BLaER1 treated with 17β-estradiol and CSF1 and Interleukin-3, amounts not matched to agents 10 nM and 100 nM (cell line): ENCODE measurements at regions not wholly inside any gene's neighbourhood (a gene's known extent, or its start where the extent isn't known, plus 50 kb on each side); places are given as distances from the start of the nearest gene placed in this dataset.

ENCODE experiments used
- H3K27ac ChIP-seq, 11 experiments: shearing (Covaris generic); formaldehyde crosslinking; 2 replicates each; pipeline ENCODE4 v1.8.1; 2022
- H3K27me3 ChIP-seq, 11 experiments: shearing (Covaris generic); formaldehyde crosslinking; 2 replicates each; pipeline ENCODE4 v1.8.1; 2022
- H3K36me3 ChIP-seq, 11 experiments: shearing (Covaris generic); formaldehyde crosslinking; 2 replicates each; pipeline ENCODE4 v1.8.1; 2022
- H3K4me1 ChIP-seq, 10 experiments: shearing (Covaris generic); formaldehyde crosslinking; 2 replicates each; pipeline ENCODE4 v1.8.1; 2022
- H3K4me2 ChIP-seq, 11 experiments: shearing (Covaris generic); formaldehyde crosslinking; 2 replicates each; pipeline ENCODE4 v1.8.1; 2022
- H3K4me3 ChIP-seq, 10 experiments: shearing (Covaris generic); formaldehyde crosslinking; 2 replicates each; pipeline ENCODE4 v1.8.1; 2022
- H3K9ac ChIP-seq, 11 experiments: shearing (Covaris generic); formaldehyde crosslinking; 2 replicates each; pipeline ENCODE4 v1.8.1; 2022
- H3K9me3 ChIP-seq, 11 experiments: shearing (Covaris generic); formaldehyde crosslinking; replicated peaks in 1 of 11; 2 replicates each; pipeline ENCODE4 v1.8.1; 2022
- H4K20me1 ChIP-seq, 11 experiments: shearing (Covaris generic); formaldehyde crosslinking; 2 replicates each; pipeline ENCODE4 v1.8.1; 2022
- Cebpa-rat ChIP-seq, 11 experiments: shearing (Covaris generic); IDR thresholded peaks; 2 replicates each; pipeline ENCODE4 v1.8.1; 2022

DNA sequence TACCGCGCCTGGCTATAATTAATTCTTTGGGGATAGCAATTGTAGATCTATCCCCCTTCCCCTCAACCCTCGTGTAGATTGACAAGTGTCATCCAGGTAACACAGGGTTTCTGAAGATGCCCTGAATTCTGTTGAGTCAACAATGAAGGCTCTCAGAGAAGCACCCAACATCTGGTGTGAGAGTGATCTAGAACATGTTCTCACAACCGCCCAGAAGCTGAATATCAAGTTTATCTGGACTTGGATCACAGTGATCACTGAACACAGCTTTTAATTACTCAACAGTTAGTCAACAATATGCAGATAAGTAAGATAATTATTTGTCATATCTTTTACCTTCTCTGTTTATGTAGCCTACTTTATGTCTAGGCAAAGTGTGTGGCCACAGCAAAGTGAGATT, 204.2 kb upstream of the RGMB start:
- Histone ChIP-seq H3K27me3 (no peaks in the 10 kb centered on the region), H3K4me1 (no peaks in the 10 kb centered on the region), H3K9ac (no peak overlapping the region), H3K4me2 (no peak overlapping the region), H3K36me3 (no peaks in the 10 kb centered on the region), H3K4me3 (no peak overlapping the region), H3K9me3 (no peaks in the 10 kb centered on the region), H3K27ac (no peak overlapping the region), H4K20me1 (no peaks in the 10 kb centered on the region)
- TF ChIP-seq Cebpa-rat (IDR thresholded peaks at IDR 0.05) = no peak

DNA sequence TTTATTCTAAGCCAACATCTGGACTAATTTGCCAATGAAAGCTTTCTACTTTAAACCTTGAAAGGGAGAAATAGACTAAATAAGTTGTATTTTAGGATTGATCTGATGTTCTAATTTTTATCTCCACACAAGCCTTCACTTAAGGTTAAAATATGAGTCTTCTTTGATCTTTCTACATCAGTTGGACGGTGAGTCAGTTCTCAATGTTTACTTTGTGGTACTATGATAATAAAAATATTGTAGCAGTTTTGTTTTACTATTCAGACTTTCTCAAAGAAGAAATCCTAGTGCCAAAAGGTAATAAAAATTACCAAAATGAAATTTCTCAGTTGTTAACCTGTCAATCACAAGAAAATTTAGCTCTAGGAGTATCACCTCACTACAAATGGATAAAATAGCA, 203.5 kb upstream of the RGMB start:
- Histone ChIP-seq H3K9me3 (no peaks in the 10 kb centered on the region), H3K36me3 (no peaks in the 10 kb centered on the region), H3K4me3 (no peak overlapping the region), H3K9ac (no peak overlapping the region), H4K20me1 (no peaks in the 10 kb centered on the region), H3K27me3 (no peaks in the 10 kb centered on the region), H3K27ac (no peak overlapping the region), H3K4me2 (no peak overlapping the region), H3K4me1 (no peaks in the 10 kb centered on the region)
- TF ChIP-seq Cebpa-rat (IDR thresholded peaks at IDR 0.05) = no peak

DNA sequence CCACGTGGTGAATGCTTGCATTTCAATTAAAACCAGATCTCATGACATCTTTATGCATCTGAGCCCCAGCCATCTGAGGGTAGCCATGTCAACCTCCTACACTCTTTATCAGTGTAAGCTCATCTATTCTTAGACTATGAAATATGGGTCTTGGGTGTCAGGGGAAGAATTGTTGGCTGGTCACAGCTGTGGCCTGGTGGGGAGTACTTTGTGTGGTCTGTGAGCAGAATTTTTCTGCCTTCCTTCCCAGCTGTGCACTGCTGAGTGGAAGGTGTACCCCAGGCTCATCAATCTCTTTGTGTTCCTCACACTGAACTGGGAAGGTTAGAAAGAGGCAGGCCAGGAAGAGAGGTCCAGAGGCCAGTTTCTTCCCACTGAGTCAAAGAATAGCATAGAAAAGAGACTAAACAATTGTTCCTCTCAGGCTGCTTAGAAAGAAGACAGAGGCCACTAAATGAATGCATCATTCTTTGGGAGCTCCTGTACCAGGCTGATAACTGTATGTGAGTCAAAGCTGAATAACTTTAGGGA, 202.7 kb upstream of the RGMB start:
- no peaks in the 10 kb centered on the region for H3K36me3 ChIP-seq
- no peak overlapping the region; a peak in 1 of 22 replicates for H3K4me2 ChIP-seq
- no peak overlapping the region for H3K27ac ChIP-seq
- H3K27me3 ChIP-seq = no peaks in the 10 kb centered on the region
- no peak for TF ChIP-seq Cebpa-rat (IDR thresholded peaks at IDR 0.05)
- H3K9ac ChIP-seq = no peak overlapping the region
- H3K4me3 ChIP-seq = no peak overlapping the region
- H4K20me1 ChIP-seq = no peaks in the 10 kb centered on the region
- H3K9me3 ChIP-seq = no peaks in the 10 kb centered on the region
- no peaks in the 10 kb centered on the region for H3K4me1 ChIP-seq

DNA sequence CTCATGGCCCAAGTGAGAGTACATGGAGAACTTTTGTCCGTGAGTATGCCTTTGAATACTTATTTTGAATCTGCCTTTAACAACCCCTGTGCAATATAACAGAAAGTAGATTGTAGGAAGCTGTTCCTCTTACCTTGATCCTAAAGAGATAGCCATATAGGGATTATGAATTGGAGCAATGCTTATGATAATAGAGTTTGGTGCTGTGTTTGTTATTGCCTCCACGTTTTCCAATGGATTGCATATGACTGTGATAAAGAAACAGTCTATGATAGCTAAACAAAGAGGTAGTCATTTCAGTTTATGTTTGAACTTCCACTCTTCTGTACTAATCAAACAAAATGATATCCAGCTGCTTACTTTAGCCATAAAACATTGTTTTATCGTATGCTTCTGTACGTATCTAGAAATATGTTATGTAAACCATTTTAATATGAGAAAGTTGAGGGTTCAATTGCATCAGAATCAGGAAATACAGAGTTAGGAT, 199.6 kb upstream of the RGMB start:
- Histone ChIP-seq H3K4me3 (no peak overlapping the region), H4K20me1 (no peaks in the 10 kb centered on the region), H3K9ac (no peak overlapping the region), H3K27ac (no peak overlapping the region), H3K27me3 (no peaks in the 10 kb centered on the region), H3K4me2 (no peak overlapping the region), H3K9me3 (no peaks in the 10 kb centered on the region), H3K4me1 (no peaks in the 10 kb centered on the region), H3K36me3 (no peaks in the 10 kb centered on the region)
- TF ChIP-seq Cebpa-rat (IDR thresholded peaks at IDR 0.05) = no peak

- Histone ChIP-seq H4K20me1 (no peaks in the 10 kb centered on the region), H3K9me3 (no peaks in the 10 kb centered on the region), H3K9ac (no peak overlapping the region), H3K4me2 (no peak overlapping the region), H3K27me3 (no peaks in the 10 kb centered on the region), H3K4me1 (no peaks in the 10 kb centered on the region), H3K27ac (no peak overlapping the region), H3K4me3 (no peak overlapping the region), H3K36me3 (no peaks in the 10 kb centered on the region)
- no peak for TF ChIP-seq Cebpa-rat (IDR thresholded peaks at IDR 0.05)
Measured at GRCh38 chr5:98576275-98576674, 197.2 kb upstream of the RGMB start.

DNA sequence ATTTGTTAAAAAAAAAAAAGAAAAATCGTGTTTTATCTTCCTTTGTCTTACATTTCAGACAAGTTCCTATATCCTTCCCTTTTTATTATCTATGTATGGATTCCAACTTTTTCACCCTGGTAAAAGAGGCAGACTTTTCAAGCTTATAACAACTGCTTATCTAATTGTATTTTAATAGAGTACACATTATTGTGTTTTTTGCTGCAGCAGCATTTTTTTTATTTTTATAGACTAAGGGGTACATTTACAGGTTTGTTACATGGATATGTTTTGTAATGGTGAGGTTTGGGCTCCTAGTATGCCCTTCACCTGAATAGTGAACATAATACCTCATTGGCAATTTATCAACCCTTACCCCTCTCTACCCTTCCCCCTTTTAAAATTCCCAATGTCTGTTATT, 195.0 kb upstream of the RGMB start:
- no peak overlapping the region for H3K9ac ChIP-seq
- H3K9me3 ChIP-seq = no peaks in the 10 kb centered on the region
- H3K4me2 ChIP-seq = no peak overlapping the region
- no peaks in the 10 kb centered on the region for H3K27me3 ChIP-seq
- no peaks in the 10 kb centered on the region for H4K20me1 ChIP-seq
- no peak overlapping the region for H3K27ac ChIP-seq
- H3K4me1 ChIP-seq = no peaks in the 10 kb centered on the region
- TF ChIP-seq Cebpa-rat (IDR thresholded peaks at IDR 0.05) = no peak
- H3K36me3 ChIP-seq = no peaks in the 10 kb centered on the region
- H3K4me3 ChIP-seq = no peak overlapping the region

DNA sequence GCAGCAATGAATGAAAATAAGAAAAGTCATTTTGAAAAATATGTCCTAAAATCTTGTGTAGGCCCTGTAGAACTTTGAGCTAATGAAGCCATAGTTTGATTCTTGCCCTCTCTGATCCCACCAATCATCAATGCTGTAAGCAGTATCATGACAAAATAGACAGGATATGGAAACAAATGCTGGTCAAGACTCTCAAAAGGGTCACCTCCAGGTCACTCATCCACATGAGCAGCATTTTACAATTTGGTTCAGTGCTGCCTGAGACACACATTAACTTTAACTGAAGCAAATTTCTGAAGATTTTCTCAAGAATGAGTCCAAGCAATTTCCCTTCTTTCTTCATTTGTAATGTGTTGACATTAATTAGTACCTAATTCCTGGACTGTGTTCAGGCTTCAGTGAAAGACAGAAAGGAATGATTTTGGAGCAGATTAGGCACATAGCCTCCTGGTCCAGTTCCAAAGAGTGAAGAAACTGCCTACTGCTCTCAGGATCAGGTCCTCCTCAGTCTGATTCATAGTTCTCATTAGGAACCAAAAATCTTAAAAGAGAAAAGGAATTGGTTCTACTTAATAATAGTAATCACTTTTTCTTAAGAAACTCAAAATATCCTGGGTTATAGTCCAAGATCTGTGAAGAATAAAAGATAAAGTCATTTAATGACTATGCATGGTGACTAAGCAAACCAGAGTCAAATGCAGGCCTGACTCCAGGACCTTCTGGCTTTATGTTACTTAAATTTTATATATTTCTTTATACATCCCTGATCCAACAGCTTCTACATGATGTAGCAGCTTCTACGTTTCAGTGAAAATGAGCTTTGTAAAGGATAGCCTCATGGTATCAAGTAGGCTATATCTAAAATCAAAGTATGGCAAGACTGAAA, 192.1 kb upstream of the RGMB start:
- no peak for TF ChIP-seq Cebpa-rat (IDR thresholded peaks at IDR 0.05)
- no peaks in the 10 kb centered on the region for H3K9me3 ChIP-seq
- no peak overlapping the region for H3K4me3 ChIP-seq
- H3K27ac ChIP-seq = no peak overlapping the region
- no peak overlapping the region for H3K9ac ChIP-seq
- no peak overlapping the region for H3K4me2 ChIP-seq
- no peaks in the 10 kb centered on the region for H3K36me3 ChIP-seq
- no peaks in the 10 kb centered on the region for H4K20me1 ChIP-seq
- H3K4me1 ChIP-seq = no peaks in the 10 kb centered on the region
- H3K27me3 ChIP-seq = no peaks in the 10 kb centered on the region

GRCh38 chr5:98583586-98583985, 189.9 kb upstream of the RGMB start:
- no peaks in the 10 kb centered on the region for H3K27me3 ChIP-seq
- H3K36me3 ChIP-seq = no peaks in the 10 kb centered on the region
- no peak overlapping the region for H3K4me2 ChIP-seq
- H3K27ac ChIP-seq = no peak overlapping the region
- TF ChIP-seq Cebpa-rat (IDR thresholded peaks at IDR 0.05) = no peak
- no peaks in the 10 kb centered on the region for H4K20me1 ChIP-seq
- H3K9me3 ChIP-seq = no peaks in the 10 kb centered on the region
- no peak overlapping the region for H3K4me3 ChIP-seq
- H3K4me1 ChIP-seq = peaks cover 0 to 5% (median 0%) of the 10 kb centered on the region in 10 experiments; a peak in 2 of 20 replicates
- H3K9ac ChIP-seq = no peak overlapping the region

GRCh38 chr5:98585661-98586310, 187.7 kb upstream of the RGMB start:
- H3K9ac ChIP-seq = no peak overlapping the region
- peaks cover 0 to 5% (median 0%) of the 10 kb centered on the region in 10 experiments; a peak in 2 of 20 replicates for H3K4me1 ChIP-seq
- H3K4me3 ChIP-seq = no peak overlapping the region
- H3K27ac ChIP-seq = no peak overlapping the region
- H4K20me1 ChIP-seq = no peaks in the 10 kb centered on the region
- peaks cover 0 to 7% (median 5%) of the 10 kb centered on the region in 11 experiments; a peak in 7 of 22 replicates for H3K9me3 ChIP-seq
- H3K27me3 ChIP-seq = no peaks in the 10 kb centered on the region
- no peak for TF ChIP-seq Cebpa-rat (IDR thresholded peaks at IDR 0.05)
- no peaks in the 10 kb centered on the region for H3K36me3 ChIP-seq
- H3K4me2 ChIP-seq = no peak overlapping the region
